ENCODE measurements at regions not wholly inside any gene's neighbourhood (a gene's known extent, or its start where the extent isn't known, plus 50 kb on each side); places are given as distances from the start of the nearest gene placed in this dataset.
"Not testable (repeated sequence)": the region's sequence is repeated elsewhere in the genome, so short reads cannot be mapped to it uniquely, and the experiment has no call there.

- TF ChIP-seq, protein P1, sequence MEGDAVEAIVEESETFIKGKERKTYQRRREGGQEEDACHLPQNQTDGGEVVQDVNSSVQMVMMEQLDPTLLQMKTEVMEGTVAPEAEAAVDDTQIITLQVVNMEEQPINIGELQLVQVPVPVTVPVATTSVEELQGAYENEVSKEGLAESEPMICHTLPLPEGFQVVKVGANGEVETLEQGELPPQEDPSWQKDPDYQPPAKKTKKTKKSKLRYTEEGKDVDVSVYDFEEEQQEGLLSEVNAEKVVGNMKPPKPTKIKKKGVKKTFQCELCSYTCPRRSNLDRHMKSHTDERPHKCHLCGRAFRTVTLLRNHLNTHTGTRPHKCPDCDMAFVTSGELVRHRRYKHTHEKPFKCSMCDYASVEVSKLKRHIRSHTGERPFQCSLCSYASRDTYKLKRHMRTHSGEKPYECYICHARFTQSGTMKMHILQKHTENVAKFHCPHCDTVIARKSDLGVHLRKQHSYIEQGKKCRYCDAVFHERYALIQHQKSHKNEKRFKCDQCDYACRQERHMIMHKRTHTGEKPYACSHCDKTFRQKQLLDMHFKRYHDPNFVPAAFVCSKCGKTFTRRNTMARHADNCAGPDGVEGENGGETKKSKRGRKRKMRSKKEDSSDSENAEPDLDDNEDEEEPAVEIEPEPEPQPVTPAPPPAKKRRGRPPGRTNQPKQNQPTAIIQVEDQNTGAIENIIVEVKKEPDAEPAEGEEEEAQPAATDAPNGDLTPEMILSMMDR (IDR thresholded peaks at IDR 0.05) = not testable (repeated sequence)
- not testable (repeated sequence) for TF ChIP-seq EP300, POLR2A, POLR2AphosphoS5 (IDR thresholded peaks at IDR 0.05)
Measured at GRCh38 chrY:18176118-18176517, 150.5 kb downstream of the CDY2A start.
